GM12865 (cell line): ENCODE measurements at regions not wholly inside any gene's neighbourhood (a gene's known extent, or its start where the extent isn't known, plus 50 kb on each side); places are given as distances from the start of the nearest gene placed in this dataset.

Experiments
- DNase-seq: peaks from one replicate; pipeline ENCODE4 v3.0.0; 2010; ENCODE audit warnings: low read depth
- H3K4me3 ChIP-seq: 2 replicates; pipeline ENCODE4 v1.5.1; 2011; ENCODE audit warnings: mild to moderate bottlenecking, low read depth, low read length, control low read depth
- TF ChIP-seq, protein P1 (sequence below): IDR thresholded peaks from 2 replicates; pipeline ENCODE4 v1.5.1; 2011; ENCODE audit warnings: low read length, control low read depth, low read depth, inconsistent platforms; ENCODE audit not compliant: insufficient read depth; ENCODE audit errors: missing control alignments

DNA sequence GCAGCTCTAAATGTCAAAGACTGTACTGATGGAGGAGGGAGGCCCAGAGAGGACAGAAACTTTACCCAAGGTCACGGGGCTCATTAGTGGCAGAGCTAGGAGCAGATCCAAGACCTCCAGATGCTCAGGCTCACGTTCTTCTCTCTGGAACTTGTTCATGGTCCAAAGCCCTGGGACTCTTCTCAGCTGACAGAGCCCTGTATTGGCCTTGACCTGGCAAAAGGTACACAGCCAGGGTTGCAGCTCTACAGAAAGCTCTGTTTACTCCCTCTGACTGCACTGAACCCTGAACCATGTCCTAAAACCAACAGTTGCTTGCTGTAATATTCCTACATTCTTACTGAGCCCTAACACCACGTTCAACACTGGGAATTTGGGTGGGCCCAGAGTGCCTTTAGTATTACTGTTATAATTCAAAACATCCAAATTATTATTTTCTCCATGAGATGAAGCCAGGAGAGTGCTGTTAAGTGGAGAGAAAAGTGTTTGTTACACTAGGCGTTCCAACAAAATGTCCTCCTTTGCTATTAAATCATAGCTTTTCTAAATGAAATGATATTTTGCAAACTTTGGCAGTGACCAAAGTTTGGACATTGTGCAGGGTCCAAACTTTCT is 602.4 kb upstream of the CLINT1 start:
- TF ChIP-seq, protein P1, sequence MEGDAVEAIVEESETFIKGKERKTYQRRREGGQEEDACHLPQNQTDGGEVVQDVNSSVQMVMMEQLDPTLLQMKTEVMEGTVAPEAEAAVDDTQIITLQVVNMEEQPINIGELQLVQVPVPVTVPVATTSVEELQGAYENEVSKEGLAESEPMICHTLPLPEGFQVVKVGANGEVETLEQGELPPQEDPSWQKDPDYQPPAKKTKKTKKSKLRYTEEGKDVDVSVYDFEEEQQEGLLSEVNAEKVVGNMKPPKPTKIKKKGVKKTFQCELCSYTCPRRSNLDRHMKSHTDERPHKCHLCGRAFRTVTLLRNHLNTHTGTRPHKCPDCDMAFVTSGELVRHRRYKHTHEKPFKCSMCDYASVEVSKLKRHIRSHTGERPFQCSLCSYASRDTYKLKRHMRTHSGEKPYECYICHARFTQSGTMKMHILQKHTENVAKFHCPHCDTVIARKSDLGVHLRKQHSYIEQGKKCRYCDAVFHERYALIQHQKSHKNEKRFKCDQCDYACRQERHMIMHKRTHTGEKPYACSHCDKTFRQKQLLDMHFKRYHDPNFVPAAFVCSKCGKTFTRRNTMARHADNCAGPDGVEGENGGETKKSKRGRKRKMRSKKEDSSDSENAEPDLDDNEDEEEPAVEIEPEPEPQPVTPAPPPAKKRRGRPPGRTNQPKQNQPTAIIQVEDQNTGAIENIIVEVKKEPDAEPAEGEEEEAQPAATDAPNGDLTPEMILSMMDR, result no peak
- DNase-seq, result no peak

DNA sequence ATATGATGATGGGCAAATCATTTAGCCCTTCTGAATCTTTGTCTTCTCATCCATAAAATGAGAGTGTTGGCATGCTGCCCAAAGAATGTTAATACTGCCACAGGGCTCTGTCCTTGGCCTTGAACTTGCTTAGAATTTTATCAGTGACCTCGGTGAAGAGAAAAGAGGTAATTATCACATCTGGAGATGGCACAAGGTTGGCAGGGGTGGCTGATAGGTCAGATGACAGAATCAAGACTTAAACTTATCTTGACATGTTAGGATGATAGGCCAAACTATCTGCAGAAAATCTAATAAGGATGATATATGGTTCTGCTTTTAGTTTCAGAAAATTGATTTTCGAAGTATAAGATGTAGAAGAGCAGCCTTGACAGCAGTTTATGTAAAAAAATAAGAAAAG is 599.1 kb upstream of the CLINT1 start:
- TF ChIP-seq, protein P1, result no peak
- DNase-seq, result no peak
- H3K4me3 ChIP-seq, result no peak overlapping the region

More for the DNA sequence above, 602.4 kb upstream of the CLINT1 start:
- no peak overlapping the region for H3K4me3 ChIP-seq

DNA sequence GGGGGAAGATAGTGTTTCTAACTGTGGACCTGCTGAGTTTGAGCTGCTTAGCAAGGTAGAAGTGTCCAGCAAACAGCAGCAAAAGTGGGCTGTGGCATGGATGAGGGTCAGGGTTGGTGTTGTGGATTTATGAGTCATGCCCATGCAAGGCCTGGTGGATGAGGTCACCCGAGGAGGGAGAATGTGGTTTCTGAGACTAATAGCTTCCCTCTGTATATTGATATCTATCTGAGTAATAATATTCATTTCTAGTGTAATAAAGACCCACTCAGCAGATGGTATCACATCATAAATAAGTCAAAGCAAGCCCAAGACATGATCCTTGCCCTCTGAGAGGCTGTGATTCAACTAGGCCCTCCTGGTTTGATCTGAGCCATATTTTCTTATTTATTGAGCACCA is 597.8 kb upstream of the CLINT1 start:
- peak; percentile 21 for DNase-seq
- TF ChIP-seq, protein P1, result no peak
- no peak overlapping the region for H3K4me3 ChIP-seq

DNA sequence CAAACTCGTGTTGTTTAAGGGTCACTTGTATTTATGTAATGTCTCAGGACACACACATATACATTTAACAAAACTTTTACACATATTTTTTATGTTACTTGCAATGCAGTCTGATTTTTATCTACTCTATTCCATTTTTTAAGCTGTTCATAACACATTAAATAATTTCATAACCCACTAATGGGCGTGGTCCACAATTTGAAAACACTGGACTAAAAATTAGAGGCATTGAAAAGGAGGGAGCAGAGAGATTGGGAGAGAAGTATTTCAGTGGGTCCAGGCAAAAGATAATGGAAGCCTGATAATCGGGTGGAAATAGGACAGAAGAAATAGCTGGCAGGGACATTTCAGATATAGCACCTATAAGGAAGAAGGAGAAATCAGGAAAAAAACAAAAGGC is 597.3 kb upstream of the CLINT1 start:
- DNase-seq, result no peak
- TF ChIP-seq, protein P1, result no peak

DNA sequence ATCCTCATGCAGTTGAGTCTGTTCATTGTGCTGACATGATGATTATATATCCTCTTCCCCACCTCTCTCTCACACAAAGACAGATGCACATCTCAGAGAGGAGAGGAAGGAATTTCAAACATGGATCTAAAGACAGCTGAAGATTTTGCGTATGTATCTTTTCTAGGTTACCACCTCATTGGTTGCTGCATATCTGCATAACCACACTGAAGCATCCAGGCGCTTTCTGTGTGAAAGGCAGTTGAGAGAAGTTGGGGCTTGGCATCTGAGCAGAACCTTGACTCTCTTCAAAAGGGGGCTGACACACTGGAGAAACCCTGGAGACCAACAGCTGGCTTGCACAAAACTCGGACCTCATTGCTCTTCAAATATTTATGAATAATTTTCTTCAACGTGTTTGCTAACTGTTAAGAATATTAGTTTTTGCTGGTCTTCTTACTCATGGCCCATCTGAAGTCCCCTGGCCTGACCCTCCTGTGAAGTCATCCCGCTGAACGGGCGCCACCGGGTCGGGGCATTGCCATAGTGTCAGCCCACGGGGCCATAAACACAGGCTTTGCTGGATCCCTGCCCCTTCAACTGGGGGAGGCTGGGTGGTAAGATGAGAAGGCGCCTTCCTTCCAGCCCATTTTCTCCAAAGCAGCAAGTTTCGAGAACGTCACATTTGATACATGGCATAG is 593.2 kb upstream of the CLINT1 start:
- TF ChIP-seq, protein P1, result no peak
- DNase-seq, result no peak
- no peak overlapping the region for H3K4me3 ChIP-seq

More for the DNA sequence above, 597.3 kb upstream of the CLINT1 start:
- no peak overlapping the region for H3K4me3 ChIP-seq

DNA sequence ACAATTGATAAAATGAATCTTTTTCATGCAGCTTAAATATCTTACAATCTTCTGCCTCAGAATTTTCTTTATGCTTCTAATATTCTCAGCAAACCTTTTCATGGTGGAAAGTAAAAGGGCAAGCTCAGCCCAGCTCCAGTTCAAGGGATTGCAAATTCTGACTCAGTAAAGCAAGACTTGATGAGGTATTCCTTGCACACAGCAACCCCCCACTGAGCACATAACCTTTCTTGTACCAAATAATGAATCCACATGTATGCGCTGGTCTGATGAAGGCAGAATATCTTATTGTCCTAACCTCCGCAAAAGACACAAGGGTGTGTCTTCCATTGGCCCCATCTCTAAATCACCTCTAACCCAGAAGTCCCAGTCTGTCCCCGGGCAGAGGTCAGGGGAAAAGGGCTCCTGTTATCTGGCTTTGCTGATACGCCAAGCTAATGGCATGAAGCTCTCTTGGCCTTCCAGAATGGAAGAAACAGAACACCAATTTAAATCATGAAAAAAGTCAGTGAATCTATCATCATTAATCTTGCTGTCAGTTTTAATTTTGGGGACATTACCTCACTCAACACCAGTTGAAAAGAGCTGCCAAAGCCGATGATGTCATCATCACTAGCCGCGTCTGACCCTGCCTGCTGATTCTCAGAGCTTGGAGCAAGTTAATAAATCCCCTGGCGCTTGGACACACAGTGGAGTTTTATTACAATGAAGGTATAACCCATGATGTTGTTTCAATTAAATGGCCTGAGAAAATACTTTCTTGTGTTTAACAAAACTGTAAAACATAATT is 592.5 kb upstream of the CLINT1 start:
- H3K4me3 ChIP-seq, result no peak overlapping the region
- TF ChIP-seq, protein P1, result no peak
- DNase-seq, result no peak
